Activated T-cell treated with anti-CD3 and anti-CD28 coated beads, Interleukin-2, amount 50 U/mL, for 48 hours (primary cell): ENCODE measurements at regions not wholly inside any gene's neighbourhood (a gene's known extent, or its start where the extent isn't known, plus 50 kb on each side); places are given as distances from the start of the nearest gene placed in this dataset.

ENCODE experiments used
- DNase-seq, 2 experiments: peaks; one replicate each; pipeline ENCODE4 v3.0.0-alpha.2; 2020

- no peak for DNase-seq
Measured at GRCh38 chr12:92089559-92089958, 56.1 kb downstream of the BTG1 start.

GRCh38 chr12:92088805-92089204 lies 56.8 kb downstream of the BTG1 start:
- DNase-seq, result no peak

- DNase-seq, result no peak
Measured at GRCh38 chr12:92085736-92086040, 60.0 kb downstream of the BTG1 start.

DNA sequence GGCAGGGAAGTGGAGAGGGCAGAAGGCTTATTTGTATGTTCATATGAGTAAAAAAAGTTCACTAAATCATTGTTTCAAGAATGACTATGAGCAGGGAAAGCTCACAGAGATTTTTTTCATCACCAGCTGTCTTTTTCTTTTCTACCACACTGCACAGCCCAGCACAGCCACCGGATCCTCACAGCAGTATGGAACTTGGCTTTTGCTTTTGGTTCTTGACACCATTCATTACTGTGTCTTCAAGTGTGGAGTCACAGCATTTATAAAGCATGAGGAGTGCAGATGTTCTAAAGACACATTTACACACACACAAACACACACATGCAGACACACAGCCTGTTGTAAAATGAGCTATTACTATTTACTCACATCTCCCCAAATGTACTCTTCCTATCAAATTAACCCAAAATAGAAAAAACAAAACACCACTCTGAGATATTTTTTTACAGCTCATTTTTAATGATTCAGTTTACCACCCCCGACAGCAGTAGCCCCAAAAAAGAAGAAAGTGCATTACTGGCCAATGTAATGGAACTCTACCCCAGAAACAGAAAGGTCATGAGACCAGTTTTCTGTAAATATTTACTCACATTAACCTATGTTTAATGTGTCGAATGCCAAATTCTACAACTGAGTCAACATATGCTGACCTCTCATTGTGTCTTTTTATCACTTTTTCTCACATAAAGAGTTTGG lies 60.5 kb downstream of the BTG1 start:
- DNase-seq, result no peak

- no peak for DNase-seq
Measured at GRCh38 chr12:92080911-92081285, 64.7 kb downstream of the BTG1 start.

GRCh38 chr12:92079054-92079385 lies 66.6 kb downstream of the BTG1 start:
- no peak for DNase-seq

DNA sequence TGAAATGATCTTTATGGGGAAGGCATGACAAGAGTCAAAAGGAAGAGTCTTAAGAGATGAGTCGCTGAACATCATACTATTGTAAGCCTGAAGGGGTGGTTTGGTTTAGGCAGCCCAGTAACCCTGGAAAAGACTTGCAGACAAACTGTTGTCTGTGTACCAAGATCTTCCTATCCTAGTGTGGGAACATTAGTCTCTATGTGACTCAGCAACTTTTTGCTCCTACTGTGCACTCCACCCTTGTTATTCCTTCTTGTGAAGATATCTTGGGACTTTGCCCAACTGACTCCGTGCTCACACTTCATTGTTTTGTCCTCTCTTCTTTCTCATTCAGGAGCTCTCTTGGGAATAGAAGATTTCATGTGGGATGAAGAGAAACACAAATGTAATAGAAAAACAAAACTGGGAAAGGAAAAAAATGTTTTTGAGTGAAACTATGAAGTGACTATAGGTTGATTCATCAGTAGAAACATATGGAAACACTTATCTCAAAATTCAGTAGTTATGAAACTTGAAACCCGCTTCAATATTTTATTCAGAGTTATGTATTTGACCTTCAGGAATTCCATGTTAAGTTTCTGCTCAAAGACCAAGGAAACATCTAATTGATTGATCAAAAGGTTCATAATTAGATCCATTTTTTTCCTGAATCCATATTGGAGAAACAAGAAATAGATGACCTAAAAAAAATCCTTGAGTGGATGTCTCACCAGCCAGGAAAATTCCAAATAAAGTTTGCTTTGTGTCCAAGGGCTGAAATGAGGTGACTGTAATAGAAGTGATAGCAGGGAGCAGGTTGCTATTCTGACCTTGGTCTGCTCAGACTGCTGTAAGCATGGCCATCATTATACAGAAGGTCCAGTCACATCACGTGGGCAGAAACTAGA lies 67.2 kb downstream of the BTG1 start:
- DNase-seq, result peak in 1 of 2 experiments; percentile 43

- no peak for DNase-seq
Measured at GRCh38 chr12:92077530-92077929, 68.1 kb downstream of the BTG1 start.

GRCh38 chr12:92076101-92076500 lies 69.5 kb downstream of the BTG1 start:
- no peak for DNase-seq

- no peak for DNase-seq
Measured at GRCh38 chr12:92075425-92075914, 70.2 kb downstream of the BTG1 start.

DNA sequence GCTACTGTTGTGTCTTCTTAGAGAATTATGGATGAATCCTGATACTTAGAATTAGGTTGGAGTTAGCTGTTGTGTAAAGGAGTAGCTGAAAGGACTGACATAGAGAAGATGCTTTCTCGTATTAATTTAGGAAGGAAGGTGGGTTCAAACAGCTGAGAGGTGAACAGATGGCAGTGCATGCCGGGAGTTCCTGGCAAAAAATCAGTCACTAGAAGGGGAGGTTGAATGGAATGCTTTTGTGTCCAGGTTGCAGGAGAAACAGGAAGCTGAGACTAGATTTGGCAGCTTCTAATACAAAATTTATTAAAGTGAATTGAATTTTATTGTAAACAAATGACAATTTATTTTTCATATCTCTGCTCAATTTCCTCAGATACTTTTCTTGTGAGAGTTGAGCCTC lies 70.8 kb downstream of the BTG1 start:
- DNase-seq, result no peak

GRCh38 chr12:92073094-92073493 lies 72.6 kb downstream of the BTG1 start:
- no peak for DNase-seq

- no peak for DNase-seq
Measured at GRCh38 chr12:92072112-92072511, 73.5 kb downstream of the BTG1 start.

DNA sequence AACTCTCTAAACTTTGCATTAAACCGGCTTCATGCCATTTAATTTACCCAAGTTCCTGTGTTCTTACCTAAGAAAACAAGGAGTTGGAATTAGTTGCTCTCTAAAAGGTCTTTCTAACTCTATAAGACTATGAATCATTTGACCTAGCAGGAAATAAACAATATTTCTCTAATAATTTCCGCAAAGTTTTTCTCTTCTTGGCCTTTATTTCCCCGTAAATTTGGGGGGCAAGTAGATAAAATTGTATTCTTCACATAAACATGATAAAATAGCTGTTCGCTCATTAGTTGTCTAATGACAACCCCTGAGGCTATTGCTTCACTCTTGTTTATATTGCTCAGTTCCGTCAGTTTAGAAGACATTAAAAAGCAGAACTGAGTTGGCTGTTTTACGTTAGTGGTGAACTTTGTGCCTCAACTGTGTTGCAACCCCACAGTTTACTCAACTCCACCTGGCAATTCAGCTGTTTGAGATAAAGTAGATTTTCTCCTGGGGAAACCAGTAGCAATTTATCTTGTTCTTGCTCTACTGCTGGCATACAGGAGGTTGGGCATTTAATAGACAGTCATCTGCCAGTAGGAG lies 74.7 kb downstream of the BTG1 start:
- no peak for DNase-seq

DNA sequence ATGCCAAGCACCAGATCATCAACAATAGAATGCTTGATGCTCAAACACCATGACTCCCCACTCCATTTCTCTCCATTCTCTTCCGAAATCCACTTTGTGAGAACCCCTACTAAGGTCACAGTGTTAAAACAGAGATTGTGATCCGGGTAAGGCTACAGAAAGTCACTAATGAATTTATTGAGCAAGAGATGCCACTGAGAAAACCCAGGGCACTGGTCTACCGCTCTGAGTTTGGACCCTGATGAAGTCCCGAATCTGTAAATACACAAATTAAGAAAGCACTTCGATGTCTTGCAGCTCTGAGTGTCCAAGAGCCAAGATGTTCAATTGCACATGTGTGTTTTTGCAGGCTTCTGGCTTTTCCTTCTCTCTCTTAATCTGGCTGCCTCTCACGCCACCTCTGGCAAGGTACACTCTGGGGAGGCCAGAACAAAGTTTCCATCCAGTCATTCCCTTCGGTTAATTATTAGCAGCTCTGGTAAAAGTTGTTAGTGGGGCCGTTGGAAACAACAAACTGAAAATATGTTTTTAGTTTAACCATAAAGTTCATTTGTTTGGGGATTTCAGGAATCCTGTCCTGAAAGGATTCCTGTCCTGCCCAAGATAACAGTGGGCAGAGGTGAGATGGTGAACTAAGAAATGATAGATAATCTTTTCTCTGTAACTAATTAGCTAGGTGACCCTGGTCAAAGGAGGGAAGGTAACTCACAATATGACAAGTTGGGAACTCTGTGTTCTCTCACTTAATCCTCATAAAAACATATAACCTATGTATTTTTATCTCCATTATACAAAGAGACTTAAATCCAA lies 75.4 kb downstream of the BTG1 start:
- DNase-seq, result no peak

- DNase-seq, result no peak
Measured at GRCh38 chr12:92068459-92068858, 77.2 kb downstream of the BTG1 start.

DNA sequence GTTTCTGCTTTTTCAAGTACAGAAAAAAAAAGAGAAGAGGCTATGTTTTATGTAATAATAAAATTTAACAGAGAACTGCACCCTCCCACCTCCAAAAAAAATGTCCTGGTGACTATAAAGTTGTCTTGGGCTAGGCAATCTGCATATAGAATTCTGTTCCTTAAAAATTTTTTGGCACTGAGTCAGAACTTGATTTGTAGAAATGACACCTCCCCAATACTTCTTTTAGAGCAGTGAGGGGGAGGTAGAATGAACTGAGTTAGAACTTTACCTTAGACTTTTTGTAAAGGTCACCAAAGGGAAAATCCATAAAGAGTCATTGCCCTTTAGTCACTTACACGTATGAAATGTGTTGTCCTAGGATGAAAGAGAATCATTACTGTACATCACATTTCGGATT lies 80.0 kb downstream of the BTG1 start:
- no peak for DNase-seq

- peak in 1 of 2 experiments; percentile 42 for DNase-seq
Measured at GRCh38 chr12:92065018-92065499, 80.6 kb downstream of the BTG1 start.

GRCh38 chr12:92064422-92064821 lies 81.2 kb downstream of the BTG1 start:
- DNase-seq, result no peak

DNA sequence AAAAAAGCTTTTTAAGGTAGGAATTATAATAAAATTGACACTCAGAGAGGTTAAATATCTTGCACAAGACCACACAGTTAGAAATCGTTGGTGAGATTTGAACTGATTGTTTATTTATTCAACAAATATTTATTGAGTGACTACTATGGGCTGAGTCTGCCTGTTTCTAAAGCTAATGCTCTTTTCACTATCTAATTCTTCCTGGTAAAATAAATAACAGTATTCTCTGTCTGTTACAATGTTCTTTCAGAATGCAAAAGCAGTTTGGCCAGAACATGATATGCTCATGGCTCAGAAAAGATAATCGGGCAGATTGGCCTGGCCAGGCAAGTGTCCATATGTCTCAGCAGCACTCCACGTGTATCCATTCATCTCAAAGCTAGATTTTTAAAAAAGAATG lies 82.0 kb downstream of the BTG1 start:
- no peak for DNase-seq

- DNase-seq, result no peak
Measured at GRCh38 chr12:92062539-92063493, 82.8 kb downstream of the BTG1 start.

DNA sequence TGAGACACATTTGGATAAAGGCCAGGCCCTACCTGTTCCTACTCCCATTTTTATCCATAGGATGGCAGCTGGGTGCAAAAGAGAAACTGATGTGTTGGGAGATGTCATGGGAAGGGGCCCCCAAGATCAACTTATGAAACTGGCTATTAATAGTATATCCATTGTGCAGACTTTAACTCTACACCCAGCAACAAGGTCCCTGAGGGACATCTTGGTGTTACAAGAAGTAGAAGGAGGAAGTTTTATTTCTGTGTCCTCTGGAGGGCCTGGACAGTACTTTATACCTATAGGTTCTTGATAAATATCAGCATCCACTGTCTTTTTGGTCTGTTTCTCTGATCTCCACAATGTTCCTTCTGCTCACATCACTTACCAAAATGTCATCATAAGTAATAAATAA lies 84.6 kb downstream of the BTG1 start:
- DNase-seq, result no peak
